Bone marrow (tissue), 2 donors: ENCODE measurements at regions not wholly inside any gene's neighbourhood (a gene's known extent, or its start where the extent isn't known, plus 50 kb on each side); places are given as distances from the start of the nearest gene placed in this dataset.
"Not testable (repeated sequence)": the region's sequence is repeated elsewhere in the genome, so short reads cannot be mapped to it uniquely, and the experiment has no call there.

Source experiments
- DNase-seq, 2 donors: peaks; one replicate each; lab custom pipeline; 2025; lab: John Stamatoyannopoulos, UW

GRCh38 chr17:70323269-70323668 is 153.9 kb downstream of the KCNJ2 start:
- DNase-seq, result no peak

GRCh38 chr17:70324031-70324430 is 154.7 kb downstream of the KCNJ2 start:
- no peak for DNase-seq

- DNase-seq, result no peak
Observed at GRCh38 chr17:70327279-70327678, 157.9 kb downstream of the KCNJ2 start.

GRCh38 chr17:70327723-70328122 is 158.4 kb downstream of the KCNJ2 start:
- no peak for DNase-seq

- no peak for DNase-seq
Observed at GRCh38 chr17:70329721-70330120, 160.4 kb downstream of the KCNJ2 start.

GRCh38 chr17:70331066-70331465 is 161.7 kb downstream of the KCNJ2 start:
- DNase-seq, result not testable (repeated sequence)

- no peak for DNase-seq
Observed at GRCh38 chr17:70332356-70333210, 163.3 kb downstream of the KCNJ2 start.

- no peak for DNase-seq
Observed at GRCh38 chr17:70336411-70336810, 167.1 kb downstream of the KCNJ2 start.

- no peak for DNase-seq
Observed at GRCh38 chr17:70338946-70339354, 169.6 kb downstream of the KCNJ2 start.

- DNase-seq, result no peak
Observed at GRCh38 chr17:70343114-70343513, 173.8 kb downstream of the KCNJ2 start.

GRCh38 chr17:70344386-70345060 is 175.2 kb downstream of the KCNJ2 start:
- DNase-seq, result peak in 1 of 2 donors; percentile 1

- no peak for DNase-seq
Observed at GRCh38 chr17:70345061-70345460, 175.7 kb downstream of the KCNJ2 start.

- DNase-seq, result no peak
Observed at GRCh38 chr17:70352834-70353233, 183.5 kb downstream of the KCNJ2 start.

- DNase-seq, result no peak
Observed at GRCh38 chr17:70353408-70354092, 184.2 kb downstream of the KCNJ2 start.

- DNase-seq, result no peak
Observed at GRCh38 chr17:70355185-70355584, 185.9 kb downstream of the KCNJ2 start.

GRCh38 chr17:70357190-70357589 is 187.9 kb downstream of the KCNJ2 start:
- no peak for DNase-seq

- no peak for DNase-seq
Observed at GRCh38 chr17:70365091-70365583, 195.8 kb downstream of the KCNJ2 start.

GRCh38 chr17:70366386-70366785 is 197.1 kb downstream of the KCNJ2 start:
- no peak for DNase-seq

GRCh38 chr17:70368011-70368410 is 198.7 kb downstream of the KCNJ2 start:
- DNase-seq, result no peak

GRCh38 chr17:70369391-70369790 is 200.1 kb downstream of the KCNJ2 start:
- DNase-seq, result no peak

GRCh38 chr17:70370816-70371215 is 201.5 kb downstream of the KCNJ2 start:
- no peak for DNase-seq

- DNase-seq, result no peak
Observed at GRCh38 chr17:70373369-70373768, 204.0 kb downstream of the KCNJ2 start.

GRCh38 chr17:70374496-70374895 is 205.2 kb downstream of the KCNJ2 start:
- DNase-seq, result no peak
